ENCODE measurements at regions not wholly inside any gene's neighbourhood (a gene's known extent, or its start where the extent isn't known, plus 50 kb on each side); places are given as distances from the start of the nearest gene placed in this dataset.

- Histone ChIP-seq H3K4me1 (ENCODE audit: control insufficient read depth in 1 of 2, insufficient read depth in 2 of 2, low read length in 2 of 2) (no peaks in the 10 kb centered on the region), H3K4me3 (replicated peaks in 1 of 3; ENCODE audit: low read depth in 2 of 3, low read length in 3 of 3) (no peak overlapping the region), H3K79me2 (ENCODE audit: insufficient read depth, low read length) (no peaks in the 10 kb centered on the region), H3K36me3 (replicated peaks in 1 of 2; ENCODE audit: control insufficient read depth in 1 of 2, insufficient read depth in 2 of 2, low read length in 2 of 2) (no peaks in the 10 kb centered on the region), H3K27me3 (ENCODE audit: control insufficient read depth in 2 of 2, insufficient read depth in 2 of 2, low read length in 2 of 2) (peaks cover 0 to 23% of the 10 kb centered on the region in 2 donors), H3K9me3 (replicated peaks in 1 of 2; ENCODE audit: control insufficient read depth in 1 of 2, insufficient read depth in 1 of 2, low read length in 2 of 2) (peaks cover 1 to 7% of the 10 kb centered on the region in 2 donors), H3K9ac (ENCODE audit: insufficient read depth, low read length, poor library complexity, severe bottlenecking) (no peak overlapping the region), H2AFZ (ENCODE audit: insufficient read depth, low read depth, low read length, poor library complexity, severe bottlenecking) (no peak overlapping the region), H3K27ac (ENCODE audit: low read depth in 1 of 2, low read length in 2 of 2) (no peak overlapping the region), H4K20me1 (ENCODE audit: insufficient read depth, low read length) (no peaks in the 10 kb centered on the region), H3K4me2 (replicated peaks; ENCODE audit: extremely low read depth, low read length, poor library complexity, severe bottlenecking) (no peak overlapping the region)
- no peaks in the 10 kb centered on the region for H3K36me3 Mint-ChIP-seq
- intact Hi-C loops (cut with micrococcal nuclease): no loop called here
- no peak for TF ChIP-seq CTCF (IDR thresholded peaks at IDR 0.05)
- peaks cover 1 to 5% (median 3%) of the 10 kb centered on the region in 7 donors for H3K9me3 Mint-ChIP-seq
- peaks cover 25 to 29% (median 27%) of the 10 kb centered on the region in 3 donors for H3K27me3 Mint-ChIP-seq (ENCODE audit: low read depth in 3 of 3)
- no peak overlapping the region for H3K4me3 Mint-ChIP-seq
- 95% methylated on average over 7 of the region's 11 CpGs for WGBS (ENCODE audit: insufficient coverage)
- no peak overlapping the region for H3K27ac Mint-ChIP-seq
- DNase-seq: no peak
- peaks cover 3% of the 10 kb centered on the region for H3K4me1 Mint-ChIP-seq
Measured at GRCh38 chr16:85178596-85178995, 66.3 kb upstream of the CIBAR2 start.

GRCh38 chr16:85179344-85180046, 67.2 kb upstream of the CIBAR2 start:
- Mint-ChIP-seq H3K4me3 (no peak overlapping the region), H3K27me3 (ENCODE audit: low read depth in 3 of 3) (peaks cover 17 to 21% (median 21%) of the 10 kb centered on the region in 3 donors), H3K9me3 (peaks cover 5 to 13% (median 11%) of the 10 kb centered on the region in 7 donors), H3K27ac (no peak overlapping the region), H3K4me1 (peaks cover 3% of the 10 kb centered on the region), H3K36me3 (no peaks in the 10 kb centered on the region)
- 97% methylated on average over 10 of the region's 15 CpGs for WGBS (ENCODE audit: insufficient coverage)
- H3K36me3 ChIP-seq (replicated peaks in 1 of 2; ENCODE audit: control insufficient read depth in 1 of 2, insufficient read depth in 2 of 2, low read length in 2 of 2): no peaks in the 10 kb centered on the region
- H3K27ac ChIP-seq (ENCODE audit: low read depth in 1 of 2, low read length in 2 of 2): no peak overlapping the region
- H2AFZ ChIP-seq (ENCODE audit: insufficient read depth, low read depth, low read length, poor library complexity, severe bottlenecking): no peak overlapping the region
- TF ChIP-seq CTCF (IDR thresholded peaks at IDR 0.05): no peak
- peaks cover 0 to 18% of the 10 kb centered on the region in 2 donors for H3K27me3 ChIP-seq (ENCODE audit: control insufficient read depth in 2 of 2, insufficient read depth in 2 of 2, low read length in 2 of 2)
- DNase-seq: no peak
- no peaks in the 10 kb centered on the region for H3K79me2 ChIP-seq (ENCODE audit: insufficient read depth, low read length)
- no peaks in the 10 kb centered on the region for H3K4me1 ChIP-seq (ENCODE audit: control insufficient read depth in 1 of 2, insufficient read depth in 2 of 2, low read length in 2 of 2)
- H3K9me3 ChIP-seq (replicated peaks in 1 of 2; ENCODE audit: control insufficient read depth in 1 of 2, insufficient read depth in 1 of 2, low read length in 2 of 2): peaks cover 10 to 15% of the 10 kb centered on the region in 2 donors
- intact Hi-C loops (cut with micrococcal nuclease): no loop called here
- H3K4me2 ChIP-seq (replicated peaks; ENCODE audit: extremely low read depth, low read length, poor library complexity, severe bottlenecking): no peak overlapping the region
- no peak overlapping the region for H3K9ac ChIP-seq (ENCODE audit: insufficient read depth, low read length, poor library complexity, severe bottlenecking)
- H3K4me3 ChIP-seq (replicated peaks in 1 of 3; ENCODE audit: low read depth in 2 of 3, low read length in 3 of 3): no peak overlapping the region
- no peaks in the 10 kb centered on the region for H4K20me1 ChIP-seq (ENCODE audit: insufficient read depth, low read length)

All from CD14-positive monocyte (primary cell).